H1 (cell line): ENCODE measurements at regions not wholly inside any gene's neighbourhood (a gene's known extent, or its start where the extent isn't known, plus 50 kb on each side); places are given as distances from the start of the nearest gene placed in this dataset.

Source experiments
- CTCF ChIA-PET: fragments of 300-600 bp; sonication (Branson Sonifier 250); formaldehyde crosslinking; loops from one replicate; lab custom pipeline; 2021; ENCODE audit not compliant: partially characterized antibody; lab: Charles Lee
- POLR2A ChIA-PET: fragments of 300-600 bp; sonication (Branson Sonifier 250); formaldehyde crosslinking; loops from one replicate; lab custom pipeline; 2021; ENCODE audit warnings: inconsistent platforms; ENCODE audit not compliant: partially characterized antibody; lab: Charles Lee
- DNase-seq, 2 experiments: peaks; one replicate each; pipeline versions ENCODE4 v3.0.0 to v3.0.0-alpha.2; 2010 to 2022; ENCODE audit warnings: low spot score in 2 of 2, low read depth in 1 of 2, mixed read lengths in 1 of 2
- FAIRE-seq: peaks from 2 replicates; lab custom pipeline; 2011; peaks lifted over from hg19 to GRCh38; lab: Jason Lieb, UNC
- H2AFZ ChIP-seq: 2 replicates; pipeline ENCODE4 v1.8.1; 2012; ENCODE audit warnings: low read length, inconsistent platforms
- H2AK5ac ChIP-seq: 2 replicates; pipeline ENCODE4 v1.6.1; 2013; ENCODE audit warnings: low read depth, low read length
- H2BK120ac ChIP-seq: replicated peaks from 2 replicates; pipeline ENCODE3; 2013; ENCODE audit warnings: low read depth, low read length, inconsistent platforms
- H2BK12ac ChIP-seq: 2 replicates; pipeline ENCODE4 v1.6.1; 2013; ENCODE audit warnings: low read depth, low read length
- H2BK15ac ChIP-seq: 2 replicates; pipeline ENCODE4 v1.6.1; 2013; ENCODE audit warnings: low read length
- H2BK20ac ChIP-seq: 2 replicates; pipeline ENCODE4 v1.6.1; 2013; ENCODE audit warnings: low read length
- H2BK5ac ChIP-seq: 2 replicates; pipeline ENCODE4 v1.6.1; 2013; ENCODE audit warnings: low read depth, low read length
- H3K14ac ChIP-seq: 2 replicates; pipeline ENCODE4 v1.6.1; 2013; ENCODE audit warnings: inconsistent platforms; ENCODE audit not compliant: insufficient read length
- H3K18ac ChIP-seq: 2 replicates; pipeline ENCODE4 v1.6.1; 2013; ENCODE audit warnings: low read length; ENCODE audit errors: extremely low read depth
- H3K23ac ChIP-seq: 2 replicates; pipeline ENCODE4 v1.6.1; 2013; ENCODE audit warnings: inconsistent platforms; ENCODE audit not compliant: insufficient read length
- H3K23me2 ChIP-seq: 2 replicates; pipeline ENCODE4 v1.6.1; 2013; ENCODE audit warnings: low read depth, low read length
- H3K27ac ChIP-seq: 2 replicates; pipeline ENCODE4 v1.6.1; 2011; ENCODE audit warnings: low read depth, low read length, inconsistent platforms
- H3K27me3 ChIP-seq, 4 experiments: replicated peaks in 1 of 4; 1 replicate in 1 of 4; 2 replicates in 3 of 4; pipeline versions ENCODE4 v1.6.1 to v1.8.1; 2011 to 2013; ENCODE audit warnings: low read length in 3 of 4, mild to moderate bottlenecking in 3 of 4, inconsistent platforms in 2 of 4, mixed read lengths in 2 of 4, moderate library complexity in 1 of 4; ENCODE audit not compliant: control insufficient read depth in 3 of 4, insufficient read depth in 3 of 4; ENCODE audit errors: extremely low read depth in 1 of 4
- H3K36me3 ChIP-seq, 4 experiments: 2 replicates each; pipeline versions ENCODE4 v1.6.1 to v1.8.1; 2011 to 2013; ENCODE audit warnings: mild to moderate bottlenecking in 4 of 4, low read length in 3 of 4, moderate library complexity in 2 of 4, control low read depth in 1 of 4, inconsistent platforms in 1 of 4; ENCODE audit not compliant: insufficient read depth in 4 of 4, control insufficient read depth in 2 of 4
- H3K4ac ChIP-seq: replicated peaks from 2 replicates; pipeline ENCODE3; 2013; ENCODE audit warnings: low read length, low read depth, mixed read lengths, inconsistent platforms; ENCODE audit not compliant: insufficient read length
- H3K4me1 ChIP-seq, 4 experiments: replicated peaks in 1 of 4; 1 replicate in 1 of 4; 2 replicates in 3 of 4; pipeline versions ENCODE4 v1.6.1 to v1.8.1; 2011 to 2013; ENCODE audit warnings: low read length in 3 of 4, inconsistent platforms in 2 of 4, mixed read lengths in 1 of 4; ENCODE audit not compliant: insufficient read depth in 4 of 4, control insufficient read depth in 3 of 4
- H3K4me2 ChIP-seq, 2 experiments: 2 replicates each; pipeline versions ENCODE4 v1.6.1 to v1.8.1; 2011 to 2013; ENCODE audit warnings: low read depth in 2 of 2, low read length in 2 of 2, control low read depth in 1 of 2, inconsistent platforms in 1 of 2, mild to moderate bottlenecking in 1 of 2; ENCODE audit not compliant: insufficient read depth in 1 of 2
- H3K4me3 ChIP-seq, 4 experiments: fragments of 200-600, 300-600 bp in 1 of 4; sonication (generic), shearing (Covaris generic), sonication (Bioruptor Twin) in 1 of 4; 2 replicates each; pipeline versions ENCODE4 v1.5.1 to v1.8.1; 2011 to 2016; ENCODE audit warnings: low read length in 4 of 4, low read depth in 3 of 4, control low read depth in 2 of 4, inconsistent platforms in 2 of 4, mild to moderate bottlenecking in 2 of 4, mixed read lengths in 1 of 4, moderate library complexity in 1 of 4; ENCODE audit not compliant: insufficient read depth in 2 of 4; ENCODE audit errors: extremely low read depth in 1 of 4
- H3K56ac ChIP-seq: replicated peaks from 2 replicates; pipeline ENCODE3; 2013; ENCODE audit warnings: low read depth, mild to moderate bottlenecking, mixed read lengths, low read length, inconsistent platforms; ENCODE audit not compliant: insufficient read length
- H3K79me1 ChIP-seq: 2 replicates; pipeline ENCODE4 v1.6.1; 2013; ENCODE audit warnings: low read depth, low read length, control low read depth
- H3K79me2 ChIP-seq, 2 experiments: 2 replicates each; pipeline versions ENCODE4 v1.6.1 to v1.8.1; 2012 to 2013; ENCODE audit warnings: low read length in 2 of 2, mild to moderate bottlenecking in 2 of 2, inconsistent platforms in 1 of 2; ENCODE audit not compliant: insufficient read depth in 2 of 2, control insufficient read depth in 1 of 2
- H3K9ac ChIP-seq, 4 experiments: replicated peaks in 1 of 4; 1 replicate in 1 of 4; 2 replicates in 3 of 4; pipeline versions ENCODE4 v1.6.1 to v1.8.1; 2011 to 2013; ENCODE audit warnings: low read depth in 3 of 4, low read length in 3 of 4, control low read depth in 2 of 4, mild to moderate bottlenecking in 2 of 4, moderate library complexity in 2 of 4, inconsistent platforms in 1 of 4; ENCODE audit errors: extremely low read depth in 1 of 4
- H3K9me3 ChIP-seq, 2 experiments: 2 replicates each; pipeline versions ENCODE4 v1.6.1 to v1.8.1; 2012 to 2013; ENCODE audit warnings: mild to moderate bottlenecking in 2 of 2, moderate library complexity in 2 of 2, control low read depth in 1 of 2, inconsistent platforms in 1 of 2, low read depth in 1 of 2, low read length in 1 of 2, mixed read lengths in 1 of 2; ENCODE audit not compliant: insufficient read depth in 2 of 2
- H4K20me1 ChIP-seq, 2 experiments: replicated peaks in 1 of 2; 2 replicates each; pipeline versions ENCODE3 to v1.8.1; 2011 to 2013; ENCODE audit warnings: inconsistent platforms in 2 of 2, low read length in 2 of 2, mild to moderate bottlenecking in 1 of 2; ENCODE audit not compliant: insufficient read depth in 2 of 2, control insufficient read depth in 1 of 2
- H4K5ac ChIP-seq: 2 replicates; pipeline ENCODE4 v1.6.1; 2013; ENCODE audit warnings: low read length, low read depth, mixed read lengths, inconsistent platforms; ENCODE audit not compliant: insufficient read length
- H4K8ac ChIP-seq: 2 replicates; pipeline ENCODE4 v1.8.0; 2013; ENCODE audit warnings: mild to moderate bottlenecking, moderate library complexity, low read length, inconsistent platforms; ENCODE audit not compliant: insufficient read depth; ENCODE audit errors: extremely low read depth
- H4K91ac ChIP-seq: replicated peaks from 2 replicates; pipeline ENCODE3; 2013; ENCODE audit warnings: low read length, mixed read lengths, inconsistent platforms; ENCODE audit not compliant: insufficient read length
- BACH1 ChIP-seq: IDR thresholded peaks from 2 replicates; pipeline ENCODE4 v1.6.1; 2012; ENCODE audit warnings: low read length, improper control_type of control experiment
- BCL11A ChIP-seq, 2 experiments: IDR thresholded peaks; one replicate each; pipeline ENCODE4 v1.6.1; 2011; ENCODE audit warnings: low read depth in 2 of 2, low read length in 2 of 2, mild to moderate bottlenecking in 2 of 2
- BRCA1 ChIP-seq: IDR thresholded peaks from 2 replicates; pipeline ENCODE4 v1.6.1; 2012; ENCODE audit warnings: low read depth, low read length, improper control_type of control experiment
- CBX8 ChIP-seq: fragments of 300-800, 300-1000 bp; sonication (generic); IDR thresholded peaks from 2 replicates; pipeline ENCODE4 v1.7.1; 2016; ENCODE audit warnings: low read depth, low read length, borderline replicate concordance
- FOSL1 ChIP-seq: IDR thresholded peaks from 2 replicates; pipeline ENCODE4 v1.6.1; 2011; ENCODE audit warnings: mild to moderate bottlenecking, low read depth, low read length, moderate library complexity; ENCODE audit not compliant: insufficient read depth
- GABPA ChIP-seq: IDR thresholded peaks from 2 replicates; pipeline ENCODE4 v1.6.1; 2011; ENCODE audit warnings: mild to moderate bottlenecking, low read length, moderate library complexity, borderline replicate concordance; ENCODE audit not compliant: insufficient read depth
- POLR2A ChIP-seq, 2 experiments: IDR thresholded peaks; 1 replicate in 1 of 2; 2 replicates in 1 of 2; pipeline ENCODE4 v1.6.1; 2011; ENCODE audit warnings: low read depth in 2 of 2, low read length in 2 of 2, mild to moderate bottlenecking in 2 of 2; ENCODE audit errors: control extremely low read depth in 1 of 2
- RNF2 ChIP-seq: fragments of 200-900, 300-1000 bp; sonication (generic); IDR thresholded peaks from 2 replicates; pipeline ENCODE4 v1.7.1; 2016; ENCODE audit warnings: borderline replicate concordance, low read depth, mild to moderate bottlenecking, antibody characterized with exemption, low read length; ENCODE audit not compliant: poor library complexity, severe bottlenecking; ENCODE audit errors: missing control alignments
- SAP30 ChIP-seq: fragments of 300-600 bp; sonication (generic); IDR thresholded peaks from 2 replicates; pipeline ENCODE4 v1.7.1; 2012; ENCODE audit warnings: low read length, moderate library complexity, mild to moderate bottlenecking, inconsistent platforms; ENCODE audit not compliant: insufficient read depth, insufficient replicate concordance
- SIX5 ChIP-seq: IDR thresholded peaks from 2 replicates; pipeline ENCODE4 v1.6.1; 2011; ENCODE audit warnings: mild to moderate bottlenecking, low read depth, low read length
- TBP ChIP-seq: IDR thresholded peaks from 2 replicates; pipeline ENCODE4 v1.6.1; 2011; ENCODE audit warnings: low read depth, low read length, improper control_type of control experiment
- TEAD4 ChIP-seq: IDR thresholded peaks from 2 replicates; pipeline ENCODE4 v1.6.1; 2012; ENCODE audit warnings: low read depth, low read length, inconsistent platforms, mixed read lengths
- WGBS, 2 experiments: shearing (Covaris generic) in 1 of 2; methylation state at CpG; one replicate each; pipeline versions ENCODE4 v1.1.6 to v1.1.7; 2013 to 2015; ENCODE audit warnings: low lambda C conversion rate in 2 of 2, mixed read lengths in 2 of 2, inconsistent platforms in 1 of 2, low coverage in 1 of 2, missing lambda C conversion rate in 1 of 2; ENCODE audit not compliant: insufficient replicate concordance in 2 of 2, insufficient coverage in 1 of 2, insufficient read length in 1 of 2; ENCODE audit errors: extremely low coverage in 1 of 2, missing lambda C conversion rate in 1 of 2; 5-methylcytosine and 5-hydroxymethylcytosine counted together
- TF ChIP-seq, protein P1 (sequence below): IDR thresholded peaks from 2 replicates; pipeline ENCODE4 v1.6.1; 2012; ENCODE audit warnings: inconsistent platforms
- TF ChIP-seq, protein P2 (sequence below): IDR thresholded peaks from 2 replicates; pipeline ENCODE4 v1.6.1; 2012; ENCODE audit warnings: low read length, inconsistent platforms

DNA sequence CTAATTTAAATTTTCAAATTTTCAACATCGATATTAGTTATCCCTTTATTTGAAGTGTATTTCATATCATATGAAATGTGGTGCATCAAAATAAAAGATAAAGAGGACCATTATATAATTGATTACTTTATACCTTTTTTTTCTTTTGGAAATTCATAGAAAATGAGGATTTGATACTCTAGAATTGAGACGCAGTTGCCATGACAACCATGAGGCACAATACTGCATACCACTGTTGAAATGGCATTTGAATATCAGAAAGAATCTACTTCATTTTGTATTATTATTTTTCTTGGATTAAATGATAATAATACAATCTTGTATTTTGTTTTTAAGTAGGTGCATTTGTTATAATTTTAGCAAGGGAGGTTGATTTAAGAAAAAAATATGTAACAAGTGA is 323.1 kb downstream of the PCDH18 start:
- no peaks in the 10 kb centered on the region for H3K4me1 ChIP-seq
- FAIRE-seq = no peak
- TF ChIP-seq SIX5 = no peak
- TF ChIP-seq, protein P1, sequence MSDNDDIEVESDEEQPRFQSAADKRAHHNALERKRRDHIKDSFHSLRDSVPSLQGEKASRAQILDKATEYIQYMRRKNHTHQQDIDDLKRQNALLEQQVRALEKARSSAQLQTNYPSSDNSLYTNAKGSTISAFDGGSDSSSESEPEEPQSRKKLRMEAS = no peak
- TF ChIP-seq, protein P2, sequence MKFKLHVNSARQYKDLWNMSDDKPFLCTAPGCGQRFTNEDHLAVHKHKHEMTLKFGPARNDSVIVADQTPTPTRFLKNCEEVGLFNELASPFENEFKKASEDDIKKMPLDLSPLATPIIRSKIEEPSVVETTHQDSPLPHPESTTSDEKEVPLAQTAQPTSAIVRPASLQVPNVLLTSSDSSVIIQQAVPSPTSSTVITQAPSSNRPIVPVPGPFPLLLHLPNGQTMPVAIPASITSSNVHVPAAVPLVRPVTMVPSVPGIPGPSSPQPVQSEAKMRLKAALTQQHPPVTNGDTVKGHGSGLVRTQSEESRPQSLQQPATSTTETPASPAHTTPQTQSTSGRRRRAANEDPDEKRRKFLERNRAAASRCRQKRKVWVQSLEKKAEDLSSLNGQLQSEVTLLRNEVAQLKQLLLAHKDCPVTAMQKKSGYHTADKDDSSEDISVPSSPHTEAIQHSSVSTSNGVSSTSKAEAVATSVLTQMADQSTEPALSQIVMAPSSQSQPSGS = no peak
- no peak for TF ChIP-seq TEAD4
- no peak for TF ChIP-seq POLR2A (IDR thresholded peaks at IDR 0.05; ENCODE audit: control extremely low read depth in 1 of 2, low read depth in 2 of 2, low read length in 2 of 2)
- TF ChIP-seq BRCA1 = no peak
- TF ChIP-seq RNF2 = no peak
- no peak for TF ChIP-seq CBX8
- TF ChIP-seq FOSL1 = no peak
- TF ChIP-seq GABPA = no peak
- TF ChIP-seq TBP = no peak
- TF ChIP-seq BCL11A (IDR thresholded peaks at IDR 0.05; ENCODE audit: low read depth in 2 of 2, low read length in 2 of 2) = no peak
- no peak for TF ChIP-seq BACH1
- TF ChIP-seq SAP30 = no peak

More for the DNA sequence above, 323.1 kb downstream of the PCDH18 start:
- H2BK20ac ChIP-seq = no peak overlapping the region
- no peak overlapping the region for H2AK5ac ChIP-seq
- H3K27me3 ChIP-seq = no peaks in the 10 kb centered on the region
- no peak overlapping the region for H3K4me3 ChIP-seq
- no peak overlapping the region for H3K56ac ChIP-seq
- H4K8ac ChIP-seq = no peak overlapping the region
- H3K18ac ChIP-seq = no peak overlapping the region
- no peaks in the 10 kb centered on the region for H3K79me1 ChIP-seq
- ChIA-PET CTCF (no interaction called here), POLR2A (no interaction called here)
- H3K14ac ChIP-seq = no peak overlapping the region
- DNase-seq = no peak
- no peak overlapping the region for H3K27ac ChIP-seq
- H3K9ac ChIP-seq = no peak overlapping the region
- H3K23ac ChIP-seq = no peak overlapping the region
- no peak overlapping the region for H2AFZ ChIP-seq
- H2BK120ac ChIP-seq = no peak overlapping the region
- no peak overlapping the region for H3K4ac ChIP-seq
- no peaks in the 10 kb centered on the region for H3K79me2 ChIP-seq
- H3K36me3 ChIP-seq = no peaks in the 10 kb centered on the region
- no peaks in the 10 kb centered on the region for H3K23me2 ChIP-seq
- H2BK5ac ChIP-seq = no peak overlapping the region
- no peak overlapping the region for H3K4me2 ChIP-seq
- 83% methylated on average over 2 of the region's 2 CpGs; no CpG with 5 or more reads in 1 of the 2 experiments for whole genome bisulfite sequencing, 2 experiments
- no peak overlapping the region for H2BK12ac ChIP-seq
- H4K5ac ChIP-seq = no peak overlapping the region
- H4K91ac ChIP-seq = no peak overlapping the region
- no peaks in the 10 kb centered on the region for H4K20me1 ChIP-seq
- no peak overlapping the region for H2BK15ac ChIP-seq
- H3K9me3 ChIP-seq = no peaks in the 10 kb centered on the region
